Calu3 (cell line): ENCODE measurements at regions not wholly inside any gene's neighbourhood (a gene's known extent, or its start where the extent isn't known, plus 50 kb on each side); places are given as distances from the start of the nearest gene placed in this dataset.

Experiments
- BruUV-seq: library from RNA; stranded (reverse); fragments of 400-500 nt; replicated peaks from 2 replicates; lab custom pipeline; 2021; lab: Mats Ljungman, UMichigan
- CTCF ChIA-PET: fragments of 300-600 bp; sonication (Branson Sonifier 250); formaldehyde crosslinking; loops from one replicate; lab custom pipeline; 2022; ENCODE audit warnings: antibody characterized with exemption; lab: Charles Lee
- DNase-seq: peaks from one replicate; pipeline ENCODE4 v3.0.0; 2022
- H3K27ac Mint-ChIP-seq: one replicate; pipeline ENCODE4 v1.8.0; 2022; ENCODE audit warnings: mixed read lengths; ENCODE audit not compliant: unreplicated experiment
- H3K27me3 Mint-ChIP-seq: one replicate; pipeline ENCODE4 v1.8.0; 2022; ENCODE audit warnings: mixed read lengths; ENCODE audit not compliant: unreplicated experiment
- H3K36me3 Mint-ChIP-seq: one replicate; pipeline ENCODE4 v1.8.0; 2022; ENCODE audit warnings: mild to moderate bottlenecking, moderate library complexity, mixed read lengths; ENCODE audit not compliant: insufficient read depth, unreplicated experiment
- H3K4me1 Mint-ChIP-seq: one replicate; pipeline ENCODE4 v1.8.0; 2022; ENCODE audit warnings: mild to moderate bottlenecking, low read depth, mixed read lengths; ENCODE audit not compliant: unreplicated experiment
- H3K4me3 Mint-ChIP-seq: one replicate; pipeline ENCODE4 v1.8.0; 2022; ENCODE audit warnings: mild to moderate bottlenecking, low read depth, moderate library complexity, mixed read lengths; ENCODE audit not compliant: unreplicated experiment
- H3K9me3 Mint-ChIP-seq: one replicate; pipeline ENCODE4 v1.8.0; 2022; ENCODE audit warnings: low read depth, mixed read lengths; ENCODE audit not compliant: unreplicated experiment
- intact Hi-C: fragments of 100-400 bp; cut with micrococcal nuclease; formaldehyde crosslinking; loops from one replicate; pipeline ENCODE4 v1.10.0; 2022; ENCODE audit not compliant: unreplicated experiment
- TF ChIP-seq, protein P1 (sequence below): fragments of 200-600 bp; IDR thresholded peaks from one replicate; pipeline ENCODE4 v1.8.0; 2022; ENCODE audit warnings: antibody characterized with exemption; ENCODE audit not compliant: unreplicated experiment

DNA sequence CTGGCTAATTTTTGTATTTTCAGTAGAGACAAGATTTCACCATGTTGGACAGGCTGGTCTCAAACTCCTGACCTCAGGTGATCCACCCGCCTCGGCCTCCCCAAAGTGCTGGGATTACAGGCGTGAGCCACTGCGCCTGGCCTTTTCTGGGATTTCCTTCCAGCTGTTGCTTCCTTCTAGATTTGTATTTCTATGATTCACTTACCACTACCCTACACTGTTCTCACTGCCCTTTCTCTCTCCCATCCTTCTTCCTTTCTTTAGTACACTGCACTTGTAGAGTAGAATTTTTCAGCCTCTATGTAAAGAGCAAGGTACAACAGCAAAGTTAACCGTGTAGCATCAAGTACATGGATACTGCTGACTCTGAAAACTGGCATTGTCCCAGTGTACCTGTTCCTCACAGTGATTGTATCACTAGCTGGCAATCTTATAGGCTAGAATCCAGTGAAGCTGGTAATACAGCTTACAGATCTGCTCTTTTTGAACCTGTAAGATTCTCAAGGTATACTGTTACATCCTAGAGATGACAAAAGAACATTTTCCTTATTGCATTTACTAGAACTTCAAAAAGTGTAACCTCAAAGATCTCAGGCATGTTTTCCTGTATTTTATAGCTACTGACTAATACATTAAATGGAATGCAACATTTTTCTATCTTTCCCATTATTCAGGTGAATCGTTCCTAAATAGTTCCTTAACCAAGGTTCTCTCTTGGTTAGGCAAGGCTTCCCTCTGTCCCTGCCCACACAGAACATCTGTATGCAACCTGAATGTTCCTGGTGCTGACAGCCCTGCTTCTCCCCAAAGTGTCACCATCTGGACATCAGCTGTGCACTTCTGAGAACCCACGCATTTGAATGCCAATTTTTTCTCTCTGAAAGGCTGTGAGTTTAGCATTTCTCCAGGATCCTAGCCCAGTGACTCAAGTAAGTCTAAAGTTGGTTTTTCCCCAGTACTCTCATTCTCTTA is 74.1 kb upstream of the RAP2B start:
- no TSS peak for BruUV-seq
- H3K27ac Mint-ChIP-seq: no peak overlapping the region
- peaks cover 57% of the 10 kb centered on the region for H3K4me1 Mint-ChIP-seq
- CTCF ChIA-PET: interaction anchor here (0.6 to 1.8 kb wide), 2 partner anchors 9 to 83 kb away, joined by 3 to 7 read pairs; no protein-coding TSS in a partner anchor
- DNase-seq: no peak
- H3K9me3 Mint-ChIP-seq: no peaks in the 10 kb centered on the region
- no peak overlapping the region for H3K4me3 Mint-ChIP-seq
- no peaks in the 10 kb centered on the region for H3K27me3 Mint-ChIP-seq
- H3K36me3 Mint-ChIP-seq: peaks cover 5% of the 10 kb centered on the region
- TF ChIP-seq, protein P1, sequence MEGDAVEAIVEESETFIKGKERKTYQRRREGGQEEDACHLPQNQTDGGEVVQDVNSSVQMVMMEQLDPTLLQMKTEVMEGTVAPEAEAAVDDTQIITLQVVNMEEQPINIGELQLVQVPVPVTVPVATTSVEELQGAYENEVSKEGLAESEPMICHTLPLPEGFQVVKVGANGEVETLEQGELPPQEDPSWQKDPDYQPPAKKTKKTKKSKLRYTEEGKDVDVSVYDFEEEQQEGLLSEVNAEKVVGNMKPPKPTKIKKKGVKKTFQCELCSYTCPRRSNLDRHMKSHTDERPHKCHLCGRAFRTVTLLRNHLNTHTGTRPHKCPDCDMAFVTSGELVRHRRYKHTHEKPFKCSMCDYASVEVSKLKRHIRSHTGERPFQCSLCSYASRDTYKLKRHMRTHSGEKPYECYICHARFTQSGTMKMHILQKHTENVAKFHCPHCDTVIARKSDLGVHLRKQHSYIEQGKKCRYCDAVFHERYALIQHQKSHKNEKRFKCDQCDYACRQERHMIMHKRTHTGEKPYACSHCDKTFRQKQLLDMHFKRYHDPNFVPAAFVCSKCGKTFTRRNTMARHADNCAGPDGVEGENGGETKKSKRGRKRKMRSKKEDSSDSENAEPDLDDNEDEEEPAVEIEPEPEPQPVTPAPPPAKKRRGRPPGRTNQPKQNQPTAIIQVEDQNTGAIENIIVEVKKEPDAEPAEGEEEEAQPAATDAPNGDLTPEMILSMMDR: no peak
- intact Hi-C loops: no loop called here

DNA sequence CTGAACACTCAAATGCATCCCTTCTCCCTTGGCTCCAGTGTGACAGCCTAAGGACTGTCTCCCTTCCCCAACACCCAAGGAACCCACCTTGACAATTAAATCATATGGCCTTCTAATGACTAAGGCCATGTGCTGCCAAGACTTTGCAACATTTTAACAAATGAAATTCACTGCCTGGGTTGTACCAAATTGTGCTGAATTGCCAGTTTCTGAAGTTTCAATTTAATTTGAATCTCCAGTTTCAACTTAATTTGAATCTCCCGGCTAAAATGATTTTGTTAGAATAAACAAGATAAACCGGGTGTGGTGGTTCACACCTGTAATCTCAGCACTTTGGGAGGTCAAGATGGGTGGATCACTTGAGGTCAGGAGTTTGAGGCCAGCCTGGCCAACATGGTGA is 72.4 kb upstream of the RAP2B start:
- Mint-ChIP-seq H3K9me3 (no peaks in the 10 kb centered on the region), H3K4me1 (peaks cover 59% of the 10 kb centered on the region), H3K4me3 (no peak overlapping the region), H3K36me3 (peaks cover 5% of the 10 kb centered on the region), H3K27ac (no peak overlapping the region), H3K27me3 (no peaks in the 10 kb centered on the region)
- CTCF ChIA-PET: interaction anchor here (0.6 kb wide), 2 partner anchors 164 to 181 kb away, joined by 3 to 7 read pairs; no protein-coding TSS in a partner anchor
- no TSS peak for BruUV-seq
- DNase-seq: no peak
- intact Hi-C loops: loop anchor here (2.0 to 10.0 kb wide), 2 partner anchors 37 to 125 kb away; no protein-coding TSS in a partner anchor
- TF ChIP-seq, protein P1: no peak

DNA sequence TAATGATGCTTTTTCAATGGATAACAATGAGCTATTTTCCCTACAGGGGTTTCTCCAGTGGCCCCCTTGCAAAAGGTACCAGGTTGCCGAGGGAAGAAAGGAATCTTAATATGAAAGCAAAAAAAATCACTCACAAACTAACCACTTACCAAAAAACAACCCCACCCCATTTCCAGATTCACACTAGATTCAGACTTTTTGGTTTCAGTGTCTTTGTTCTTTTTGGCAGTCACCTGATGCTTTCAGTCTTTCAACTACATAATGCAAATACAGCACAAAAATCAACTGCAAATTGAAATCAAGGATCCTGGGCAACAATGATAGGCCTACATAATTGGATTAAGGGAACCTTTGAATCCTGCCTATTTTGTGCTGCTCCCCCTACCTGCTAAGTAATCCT is 71.1 kb upstream of the RAP2B start:
- Mint-ChIP-seq H3K36me3 (peaks cover 5% of the 10 kb centered on the region), H3K27ac (peak overlapping the region; percentile 66), H3K4me3 (peak overlapping the region; percentile 7), H3K9me3 (no peaks in the 10 kb centered on the region), H3K4me1 (peaks cover 67% of the 10 kb centered on the region), H3K27me3 (no peaks in the 10 kb centered on the region)
- no peak for DNase-seq
- TF ChIP-seq, protein P1: no peak
- no TSS peak for BruUV-seq
- CTCF ChIA-PET: no interaction called here
- intact Hi-C loops: loop anchor here (2.0 to 10.0 kb wide), 2 partner anchors 38 to 126 kb away; no protein-coding TSS in a partner anchor

DNA sequence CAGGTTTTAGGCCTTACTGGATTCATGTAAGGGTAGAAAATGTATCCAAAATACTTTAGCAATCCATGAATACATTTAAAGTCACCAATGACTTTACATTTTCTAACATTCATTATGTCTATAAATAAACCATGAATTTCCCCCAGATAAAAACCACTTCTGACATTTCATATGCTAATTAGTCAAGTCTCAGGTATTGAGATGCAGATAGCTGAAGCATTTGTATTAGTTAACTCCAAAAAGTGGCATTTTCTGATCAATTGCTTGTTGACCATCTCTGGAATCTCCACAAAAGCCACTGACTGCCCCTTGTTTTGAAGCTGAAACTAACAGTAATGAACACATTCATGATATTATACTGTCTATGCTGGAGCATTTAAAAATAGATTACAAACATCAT is 68.4 kb upstream of the RAP2B start:
- DNase-seq: no peak
- Mint-ChIP-seq H3K4me1 (peaks cover 78% of the 10 kb centered on the region), H3K27me3 (no peaks in the 10 kb centered on the region), H3K27ac (peak overlapping the region; percentile 57), H3K9me3 (no peaks in the 10 kb centered on the region), H3K4me3 (no peak overlapping the region), H3K36me3 (peaks cover 13% of the 10 kb centered on the region)
- intact Hi-C loops: loop anchor here (10.0 kb wide), 1 partner anchor 129 kb away; no protein-coding TSS in a partner anchor
- TF ChIP-seq, protein P1: no peak
- no TSS peak for BruUV-seq
- CTCF ChIA-PET: interaction anchor here (0.7 to 1.4 kb wide), 2 partner anchors 66 to 68 kb away, joined by 3 to 4 read pairs; partner anchors contain the start of gene RAP2B
